H9 (cell line): ENCODE measurements at regions not wholly inside any gene's neighbourhood (a gene's known extent, or its start where the extent isn't known, plus 50 kb on each side); places are given as distances from the start of the nearest gene placed in this dataset.

Experiments used
- DNase-seq: peaks from one replicate; pipeline ENCODE4 v3.0.0-alpha.2; 2017
- H2AFZ ChIP-seq: one replicate; pipeline ENCODE4 v1.6.1; 2013; ENCODE audit warnings: mild to moderate bottlenecking, low read length, control low read depth, moderate library complexity
- H2AK5ac ChIP-seq: 2 replicates; pipeline ENCODE4 v1.6.1; 2013; ENCODE audit warnings: low read length, control low read depth, mixed read lengths; ENCODE audit not compliant: insufficient read length
- H2BK120ac ChIP-seq: one replicate; pipeline ENCODE4 v1.6.1; 2013; ENCODE audit warnings: low read depth, mild to moderate bottlenecking, low read length, control low read depth, inconsistent platforms; ENCODE audit not compliant: poor library complexity, severe bottlenecking
- H2BK12ac ChIP-seq: 2 replicates; pipeline ENCODE4 v1.6.1; 2013; ENCODE audit warnings: low read length, control low read depth, mixed read lengths, low read depth; ENCODE audit not compliant: insufficient read length
- H2BK15ac ChIP-seq: 2 replicates; pipeline ENCODE4 v1.6.1; 2013; ENCODE audit warnings: low read depth, low read length, control low read depth
- H2BK20ac ChIP-seq: one replicate; pipeline ENCODE4 v1.6.1; 2013; ENCODE audit warnings: low read depth, mild to moderate bottlenecking, low read length, control low read depth, inconsistent platforms; ENCODE audit not compliant: poor library complexity, severe bottlenecking
- H2BK5ac ChIP-seq: 2 replicates; pipeline ENCODE4 v1.6.1; 2013; ENCODE audit warnings: low read length, control low read depth, mixed read lengths; ENCODE audit not compliant: insufficient read length
- H3K14ac ChIP-seq: 2 replicates; pipeline ENCODE4 v1.6.1; 2013; ENCODE audit warnings: low read length, control low read depth; ENCODE audit not compliant: insufficient read depth
- H3K18ac ChIP-seq: 2 replicates; pipeline ENCODE4 v1.6.1; 2013; ENCODE audit warnings: low read depth, mild to moderate bottlenecking, mixed read lengths, low read length, control low read depth; ENCODE audit not compliant: insufficient read length
- H3K23ac ChIP-seq: 2 replicates; pipeline ENCODE4 v1.6.1; 2013; ENCODE audit warnings: low read length, control low read depth, mixed read lengths, low read depth; ENCODE audit not compliant: insufficient read length
- H3K23me2 ChIP-seq: 2 replicates; pipeline ENCODE4 v1.6.1; 2013; ENCODE audit warnings: low read depth, mild to moderate bottlenecking, mixed read lengths, low read length, control low read depth; ENCODE audit not compliant: insufficient read length, poor library complexity, severe bottlenecking
- H3K27ac ChIP-seq: 2 replicates; pipeline ENCODE4 v1.5.1; 2013; ENCODE audit warnings: low read length, control low read depth, mixed read lengths, low read depth; ENCODE audit not compliant: insufficient read length
- H3K27me3 ChIP-seq: 2 replicates; pipeline ENCODE4 v1.6.1; 2013; ENCODE audit warnings: low read length, control low read depth, inconsistent platforms; ENCODE audit not compliant: insufficient read depth
- H3K4ac ChIP-seq: 2 replicates; pipeline ENCODE4 v1.6.1; 2013; ENCODE audit warnings: low read depth, mild to moderate bottlenecking, control low read depth, inconsistent platforms, low read length, moderate library complexity
- H3K4me1 ChIP-seq: 2 replicates; pipeline ENCODE4 v1.6.1; 2013; ENCODE audit warnings: low read length, control low read depth, inconsistent platforms; ENCODE audit not compliant: insufficient read depth
- H3K4me2 ChIP-seq: 2 replicates; pipeline ENCODE4 v1.6.1; 2013; ENCODE audit warnings: low read length, control low read depth, mixed read lengths; ENCODE audit not compliant: insufficient read length, insufficient read depth
- H3K56ac ChIP-seq: 2 replicates; pipeline ENCODE4 v1.6.1; 2013; ENCODE audit warnings: low read depth, mild to moderate bottlenecking, mixed read lengths, low read length, control low read depth; ENCODE audit not compliant: insufficient read length
- H3K79me1 ChIP-seq: 2 replicates; pipeline ENCODE4 v1.6.1; 2013; ENCODE audit warnings: low read depth, mild to moderate bottlenecking, moderate library complexity, low read length, control low read depth, inconsistent platforms; ENCODE audit not compliant: insufficient read depth, poor library complexity, severe bottlenecking
- H3K79me2 ChIP-seq: 2 replicates; pipeline ENCODE4 v1.6.1; 2013; ENCODE audit warnings: low read length, control low read depth, inconsistent platforms; ENCODE audit not compliant: insufficient read depth
- H3K9ac ChIP-seq: 2 replicates; pipeline ENCODE4 v1.6.1; 2013; ENCODE audit warnings: low read length, control low read depth, mixed read lengths; ENCODE audit not compliant: insufficient read length; ENCODE audit errors: extremely low read depth
- H3K9me3 ChIP-seq: one replicate; pipeline ENCODE4 v1.6.1; 2013; ENCODE audit warnings: low read depth, low read length, inconsistent platforms; ENCODE audit not compliant: control insufficient read depth
- H3T11ph ChIP-seq: one replicate; pipeline ENCODE4 v1.6.1; 2013; ENCODE audit warnings: mild to moderate bottlenecking, low read length, control low read depth, inconsistent platforms
- H4K20me1 ChIP-seq: one replicate; pipeline ENCODE4 v1.6.1; 2013; ENCODE audit not compliant: control insufficient read depth, insufficient read length, insufficient read depth
- H4K5ac ChIP-seq: 2 replicates; pipeline ENCODE4 v1.6.1; 2013; ENCODE audit warnings: low read depth, mild to moderate bottlenecking, mixed read lengths, low read length, control low read depth; ENCODE audit not compliant: insufficient read length
- H4K8ac ChIP-seq: replicated peaks from 2 replicates; pipeline ENCODE4 v1.6.1; 2013; ENCODE audit warnings: low read length, control low read depth, mixed read lengths, low read depth; ENCODE audit not compliant: insufficient read length
- H4K91ac ChIP-seq: 2 replicates; pipeline ENCODE4 v1.6.1; 2013; ENCODE audit warnings: low read depth, mild to moderate bottlenecking, moderate library complexity, mixed read lengths, low read length, control low read depth; ENCODE audit not compliant: insufficient read length
- H3K27ac Mint-ChIP-seq, 3 experiments: 2 replicates in 2 of 3; 3 replicates in 1 of 3; pipeline ENCODE4 v1.8.0; 2020 to 2021; ENCODE audit warnings: mixed read lengths in 3 of 3, mild to moderate bottlenecking in 1 of 3, moderate library complexity in 1 of 3
- H3K27me3 Mint-ChIP-seq: 2 replicates; pipeline ENCODE4 v1.8.0; 2021; ENCODE audit warnings: low read depth, mild to moderate bottlenecking, moderate library complexity, mixed read lengths
- H3K36me3 Mint-ChIP-seq, 3 experiments: 2 replicates in 2 of 3; 3 replicates in 1 of 3; pipeline ENCODE4 v1.8.0; 2020 to 2021; ENCODE audit warnings: low read depth in 3 of 3, mixed read lengths in 3 of 3; ENCODE audit not compliant: insufficient read depth in 1 of 3
- H3K4me1 Mint-ChIP-seq, 2 experiments: 2 replicates each; pipeline ENCODE4 v1.8.0; 2020; ENCODE audit warnings: mixed read lengths in 2 of 2
- H3K4me3 Mint-ChIP-seq, 2 experiments: 2 replicates in 1 of 2; 3 replicates in 1 of 2; pipeline ENCODE4 v1.8.0; 2020 to 2021; ENCODE audit warnings: mild to moderate bottlenecking in 2 of 2, mixed read lengths in 2 of 2, moderate library complexity in 1 of 2
- H3K9me3 Mint-ChIP-seq, 2 experiments: 2 replicates in 1 of 2; 3 replicates in 1 of 2; pipeline ENCODE4 v1.8.0; 2020; ENCODE audit warnings: mild to moderate bottlenecking in 2 of 2, mixed read lengths in 2 of 2, moderate library complexity in 1 of 2
- WGBS: extraction: QIAGEN DNeasy Blood & Tissue Kit; methylation state at CpG from one replicate; pipeline ENCODE4 v1.1.7; 2013; ENCODE audit warnings: missing lambda C conversion rate, low lambda C conversion rate, mixed read lengths; ENCODE audit not compliant: insufficient read length; ENCODE audit errors: extremely low coverage; 5-methylcytosine and 5-hydroxymethylcytosine counted together
- TF ChIP-seq, protein P1 (sequence below): fragments of 200-600 bp; sonication (generic); conservative IDR thresholded peaks from 3 replicates; pipeline ENCODE4 v1.8.0; 2021; ENCODE audit warnings: antibody characterized with exemption, mild to moderate bottlenecking

DNA sequence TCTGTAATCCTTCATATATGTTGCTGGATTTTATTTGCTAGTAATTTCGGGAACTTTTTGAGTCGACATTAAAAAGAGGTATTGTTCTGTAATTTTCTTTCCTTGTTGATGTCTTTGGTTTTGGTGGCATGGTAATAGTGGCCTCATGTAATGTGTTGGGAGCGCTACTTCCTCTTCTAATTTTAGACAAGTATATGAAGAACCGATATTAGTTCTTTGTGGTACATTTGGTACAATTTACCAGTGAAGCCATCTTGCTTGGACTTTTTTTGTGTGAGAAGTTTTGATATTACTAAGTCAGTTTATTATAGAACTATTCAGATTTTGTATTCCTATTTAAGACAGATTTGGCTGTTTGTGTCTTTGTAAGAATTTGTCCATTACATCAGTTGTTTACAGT is 669.2 kb upstream of the AADAT start:
- Histone ChIP-seq H2AFZ (no peak overlapping the region), H2AK5ac (no peak overlapping the region), H2BK12ac (no peak overlapping the region), H3K27me3 (no peaks in the 10 kb centered on the region), H3K56ac (no peak overlapping the region), H4K8ac (no peak overlapping the region), H2BK20ac (no peak overlapping the region), H2BK5ac (no peak overlapping the region), H3K23me2 (no peaks in the 10 kb centered on the region), H3K79me1 (no peaks in the 10 kb centered on the region), H2BK120ac (no peak overlapping the region), H3T11ph (no peak overlapping the region), H3K18ac (no peak overlapping the region), H3K4me1 (no peaks in the 10 kb centered on the region), H3K27ac (no peak overlapping the region), H3K4me2 (no peak overlapping the region), H3K23ac (no peak overlapping the region), H3K9ac (no peak overlapping the region), H4K20me1 (no peaks in the 10 kb centered on the region), H4K5ac (no peak overlapping the region), H3K4ac (no peak overlapping the region), H3K79me2 (no peaks in the 10 kb centered on the region), H3K9me3 (no peaks in the 10 kb centered on the region), H3K14ac (no peak overlapping the region), H4K91ac (no peak overlapping the region), H2BK15ac (no peak overlapping the region)
- no peak overlapping the region for H3K4me3 Mint-ChIP-seq
- 0 out of 4 replicates have a peak, but pooled peaks cover 0 to 2% of the 10 kb centered on the region in 2 experiments for H3K4me1 Mint-ChIP-seq
- WGBS, result no CpG with 5 or more reads among the region's 4 CpGs
- H3K27ac Mint-ChIP-seq, result no peak overlapping the region
- no peak for DNase-seq
- peaks cover 4 to 13% of the 10 kb centered on the region in 2 experiments for H3K9me3 Mint-ChIP-seq
- peaks cover under 1 to 10% (median 9%) of the 10 kb centered on the region in 3 experiments; a peak in 6 of 7 replicates for H3K36me3 Mint-ChIP-seq
- no peaks in the 10 kb centered on the region for H3K27me3 Mint-ChIP-seq
- TF ChIP-seq, protein P1, sequence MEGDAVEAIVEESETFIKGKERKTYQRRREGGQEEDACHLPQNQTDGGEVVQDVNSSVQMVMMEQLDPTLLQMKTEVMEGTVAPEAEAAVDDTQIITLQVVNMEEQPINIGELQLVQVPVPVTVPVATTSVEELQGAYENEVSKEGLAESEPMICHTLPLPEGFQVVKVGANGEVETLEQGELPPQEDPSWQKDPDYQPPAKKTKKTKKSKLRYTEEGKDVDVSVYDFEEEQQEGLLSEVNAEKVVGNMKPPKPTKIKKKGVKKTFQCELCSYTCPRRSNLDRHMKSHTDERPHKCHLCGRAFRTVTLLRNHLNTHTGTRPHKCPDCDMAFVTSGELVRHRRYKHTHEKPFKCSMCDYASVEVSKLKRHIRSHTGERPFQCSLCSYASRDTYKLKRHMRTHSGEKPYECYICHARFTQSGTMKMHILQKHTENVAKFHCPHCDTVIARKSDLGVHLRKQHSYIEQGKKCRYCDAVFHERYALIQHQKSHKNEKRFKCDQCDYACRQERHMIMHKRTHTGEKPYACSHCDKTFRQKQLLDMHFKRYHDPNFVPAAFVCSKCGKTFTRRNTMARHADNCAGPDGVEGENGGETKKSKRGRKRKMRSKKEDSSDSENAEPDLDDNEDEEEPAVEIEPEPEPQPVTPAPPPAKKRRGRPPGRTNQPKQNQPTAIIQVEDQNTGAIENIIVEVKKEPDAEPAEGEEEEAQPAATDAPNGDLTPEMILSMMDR, result no peak
